Gastrocnemius medialis (tissue), 4 donors: ENCODE measurements at regions not wholly inside any gene's neighbourhood (a gene's known extent, or its start where the extent isn't known, plus 50 kb on each side); places are given as distances from the start of the nearest gene placed in this dataset.

Source experiments
- POLR2A ChIP-seq, 2 donors: fragments of 450-650 bp; IDR thresholded peaks; one replicate each; pipeline ENCODE4 v1.6.1; 2017; ENCODE audit warnings: antibody characterized with exemption in 2 of 2, mild to moderate bottlenecking in 2 of 2, moderate library complexity in 2 of 2
- TF ChIP-seq, protein P1 (sequence below), 5 experiments: fragments of 450-650 bp in 3 of 5; fragments of 200-600 bp in 2 of 5; sonication (generic) in 2 of 5; IDR thresholded peaks in 4 of 5; conservative IDR thresholded peaks in 1 of 5; 1 replicate in 4 of 5; 2 replicates in 1 of 5; pipeline ENCODE4 v1.5.1; 2016 to 2019; ENCODE audit warnings: antibody characterized with exemption in 5 of 5, mild to moderate bottlenecking in 3 of 5, moderate library complexity in 3 of 5

DNA sequence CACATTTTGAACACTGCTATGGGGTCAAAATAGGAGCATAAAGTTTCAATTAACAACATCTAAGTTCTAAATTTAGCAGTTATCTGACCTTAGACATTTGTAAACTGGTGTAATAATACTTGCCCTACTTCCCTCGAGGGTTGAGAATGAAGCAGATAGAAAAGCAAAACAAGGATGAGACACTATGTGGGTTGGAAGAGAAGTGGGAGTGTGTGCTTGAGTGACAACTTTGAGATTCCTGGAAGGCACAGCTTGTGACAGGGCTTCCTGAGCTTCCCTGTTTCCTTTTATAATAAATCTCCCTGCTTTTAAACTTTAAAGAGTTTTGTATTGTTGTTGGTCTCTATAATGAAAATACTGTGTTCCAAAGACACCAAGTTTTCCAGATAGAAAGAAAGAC, 128.6 kb upstream of the CHST9 start:
- TF ChIP-seq, protein P1, sequence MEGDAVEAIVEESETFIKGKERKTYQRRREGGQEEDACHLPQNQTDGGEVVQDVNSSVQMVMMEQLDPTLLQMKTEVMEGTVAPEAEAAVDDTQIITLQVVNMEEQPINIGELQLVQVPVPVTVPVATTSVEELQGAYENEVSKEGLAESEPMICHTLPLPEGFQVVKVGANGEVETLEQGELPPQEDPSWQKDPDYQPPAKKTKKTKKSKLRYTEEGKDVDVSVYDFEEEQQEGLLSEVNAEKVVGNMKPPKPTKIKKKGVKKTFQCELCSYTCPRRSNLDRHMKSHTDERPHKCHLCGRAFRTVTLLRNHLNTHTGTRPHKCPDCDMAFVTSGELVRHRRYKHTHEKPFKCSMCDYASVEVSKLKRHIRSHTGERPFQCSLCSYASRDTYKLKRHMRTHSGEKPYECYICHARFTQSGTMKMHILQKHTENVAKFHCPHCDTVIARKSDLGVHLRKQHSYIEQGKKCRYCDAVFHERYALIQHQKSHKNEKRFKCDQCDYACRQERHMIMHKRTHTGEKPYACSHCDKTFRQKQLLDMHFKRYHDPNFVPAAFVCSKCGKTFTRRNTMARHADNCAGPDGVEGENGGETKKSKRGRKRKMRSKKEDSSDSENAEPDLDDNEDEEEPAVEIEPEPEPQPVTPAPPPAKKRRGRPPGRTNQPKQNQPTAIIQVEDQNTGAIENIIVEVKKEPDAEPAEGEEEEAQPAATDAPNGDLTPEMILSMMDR (IDR thresholded peaks at IDR 0.05 in 4 of 5, conservative IDR thresholded peaks at IDR 0.05 in 1 of 5): no peak
- TF ChIP-seq POLR2A (IDR thresholded peaks at IDR 0.05): no peak
